ENCODE measurements at regions not wholly inside any gene's neighbourhood (a gene's known extent, or its start where the extent isn't known, plus 50 kb on each side); places are given as distances from the start of the nearest gene placed in this dataset.

GRCh38 chr18:30644158-30644557 lies 398.4 kb downstream of the DSC3 start:
- TF ChIP-seq GATA2 (IDR thresholded peaks at IDR 0.05; ENCODE audit: low read depth, low read length), result no peak
- TF ChIP-seq GATA3 (IDR thresholded peaks at IDR 0.05; ENCODE audit: low read depth, low read length), result no peak

All from SH-SY5Y (cell line).